Activated naive CD4-positive, alpha-beta T cell treated with anti-CD3 and anti-CD28 coated beads, Interleukin-2, amount 50 U/mL, for 72 hours (primary cell): ENCODE measurements at regions not wholly inside any gene's neighbourhood (a gene's known extent, or its start where the extent isn't known, plus 50 kb on each side); places are given as distances from the start of the nearest gene placed in this dataset.

Source experiments
- ATAC-seq, 2 donors: fragments of 150-1000 bp; cut with Tn5 transposase; 2 replicates each; pipeline ENCODE4 v1.10.0; 2021; ENCODE audit warnings: mild to moderate bottlenecking in 2 of 2, moderate library complexity in 2 of 2
- DNase-seq, 2 donors: peaks; one replicate each; pipeline ENCODE4 v3.0.0; 2021 to 2022; ENCODE audit warnings: low spot score in 2 of 2
- H3K27ac Mint-ChIP-seq, 2 donors: one replicate each; pipeline ENCODE4 v1.8.0; 2022; ENCODE audit warnings: mild to moderate bottlenecking in 2 of 2, mixed read lengths in 2 of 2
- H3K36me3 Mint-ChIP-seq, 2 donors: one replicate each; pipeline ENCODE4 v1.8.0; 2022; ENCODE audit warnings: mixed read lengths in 2 of 2
- H3K9me3 Mint-ChIP-seq, 2 donors: one replicate each; pipeline ENCODE4 v1.8.0; 2022; ENCODE audit warnings: mixed read lengths in 2 of 2

DNA sequence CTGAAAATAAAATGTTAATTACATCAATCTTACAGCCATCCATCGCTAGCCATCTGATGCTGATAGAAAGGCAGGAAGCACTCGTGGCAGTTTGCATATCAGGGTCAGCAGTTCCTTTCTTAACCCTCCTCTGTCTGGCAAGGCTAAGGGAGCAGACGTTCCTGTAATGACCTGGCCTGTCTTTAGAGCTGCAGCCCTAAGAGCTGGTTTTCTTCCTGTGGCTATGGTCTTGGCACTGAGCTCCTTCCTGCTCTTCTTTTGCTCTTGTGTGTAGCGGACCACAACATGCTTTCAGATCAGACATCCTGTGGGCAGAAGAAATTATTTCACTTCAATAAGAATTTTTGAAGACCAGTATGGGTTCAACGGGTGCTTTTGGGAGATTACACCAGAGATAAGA, 170.4 kb downstream of the DAD1 start:
- DNase-seq = no peak
- Mint-ChIP-seq H3K27ac (no peak overlapping the region), H3K9me3 (no peaks in the 10 kb centered on the region), H3K36me3 (no peaks in the 10 kb centered on the region)
- ATAC-seq = no peak

DNA sequence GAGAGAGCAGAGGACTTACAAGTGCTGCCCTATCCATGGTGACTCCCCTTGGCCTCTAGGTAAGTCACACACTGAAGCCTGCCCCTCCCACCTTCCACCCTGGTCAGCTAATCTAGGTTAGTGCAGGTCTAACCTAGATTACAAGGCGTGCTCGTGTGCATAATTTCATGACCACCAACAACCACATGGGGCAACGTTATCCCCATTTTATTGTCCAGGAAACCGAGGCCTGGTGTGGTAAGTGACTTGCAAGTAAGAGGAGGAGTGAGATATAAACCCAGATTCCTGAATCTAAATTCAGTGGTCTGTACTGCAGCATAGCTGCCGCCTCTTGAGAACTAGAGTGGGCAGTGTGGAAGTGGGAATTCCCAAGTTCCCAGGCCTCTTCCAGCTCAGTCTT, 171.1 kb downstream of the DAD1 start:
- ATAC-seq (no peak), DNase-seq (no peak)
- Mint-ChIP-seq H3K36me3 (no peaks in the 10 kb centered on the region), H3K27ac (no peak overlapping the region), H3K9me3 (no peaks in the 10 kb centered on the region)

DNA sequence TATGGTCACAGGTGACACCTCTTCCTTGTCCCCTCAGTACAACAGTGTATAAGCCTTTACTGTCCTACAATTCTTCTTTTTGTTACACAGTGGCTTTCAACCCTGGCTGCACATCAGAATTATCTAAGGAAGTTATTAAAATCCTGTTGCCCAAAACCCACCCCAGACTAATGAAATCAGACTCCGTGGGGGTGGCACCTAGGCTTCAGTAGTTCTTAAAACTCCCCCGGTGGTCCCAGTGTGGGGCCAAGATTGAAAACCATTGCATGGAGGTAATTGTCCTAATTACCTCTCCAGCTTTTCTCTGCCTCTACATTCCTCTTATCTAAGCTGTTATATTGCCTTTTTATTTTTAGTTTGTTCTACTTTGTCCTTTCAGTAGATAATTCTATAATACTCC, 172.8 kb downstream of the DAD1 start:
- no peaks in the 10 kb centered on the region for H3K36me3 Mint-ChIP-seq
- no peak overlapping the region for H3K27ac Mint-ChIP-seq
- no peaks in the 10 kb centered on the region for H3K9me3 Mint-ChIP-seq
- ATAC-seq (no peak), DNase-seq (no peak)

- Mint-ChIP-seq H3K9me3 (no peaks in the 10 kb centered on the region), H3K27ac (no peak overlapping the region)
- ATAC-seq = no peak
Measured at GRCh38 chr14:22415605-22415959, 173.4 kb downstream of the DAD1 start.

DNA sequence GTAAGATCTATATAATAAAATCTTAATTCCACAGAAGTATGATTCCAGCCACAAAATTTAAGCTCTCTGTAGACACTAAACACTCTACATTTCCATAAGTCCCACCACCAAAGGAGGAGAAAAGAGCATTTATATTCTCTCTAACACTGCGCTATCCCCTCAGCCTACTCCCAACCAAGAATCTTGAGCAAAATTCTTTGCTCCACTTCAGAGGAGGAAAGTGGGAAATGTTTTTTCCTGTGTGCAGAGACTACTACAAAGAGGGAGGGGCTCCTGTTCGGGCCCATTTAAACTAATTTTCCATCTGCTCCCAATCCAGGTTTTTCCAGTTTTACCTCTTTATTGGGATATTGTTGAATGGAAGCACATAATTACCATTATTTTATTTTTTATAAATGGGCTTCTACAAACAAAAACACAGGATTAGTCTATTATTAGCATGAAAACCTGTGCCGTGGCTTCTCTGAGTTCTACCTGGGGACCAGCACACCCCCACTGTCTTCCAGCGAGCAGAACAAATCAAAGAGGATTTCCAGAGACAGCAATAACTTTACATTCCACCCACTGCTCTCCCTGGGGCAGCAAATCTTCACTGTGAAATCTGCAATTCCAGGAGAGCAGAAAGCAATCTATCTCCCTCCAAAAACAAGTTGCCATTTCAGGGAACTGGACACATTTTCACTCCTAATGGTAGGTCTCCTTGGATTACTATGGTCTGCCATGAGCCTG, 174.0 kb downstream of the DAD1 start:
- ATAC-seq = no peak

More at GRCh38 chr14:22415605-22415959, 173.4 kb downstream of the DAD1 start:
- H3K36me3 Mint-ChIP-seq = no peaks in the 10 kb centered on the region
- no peak for DNase-seq

DNA sequence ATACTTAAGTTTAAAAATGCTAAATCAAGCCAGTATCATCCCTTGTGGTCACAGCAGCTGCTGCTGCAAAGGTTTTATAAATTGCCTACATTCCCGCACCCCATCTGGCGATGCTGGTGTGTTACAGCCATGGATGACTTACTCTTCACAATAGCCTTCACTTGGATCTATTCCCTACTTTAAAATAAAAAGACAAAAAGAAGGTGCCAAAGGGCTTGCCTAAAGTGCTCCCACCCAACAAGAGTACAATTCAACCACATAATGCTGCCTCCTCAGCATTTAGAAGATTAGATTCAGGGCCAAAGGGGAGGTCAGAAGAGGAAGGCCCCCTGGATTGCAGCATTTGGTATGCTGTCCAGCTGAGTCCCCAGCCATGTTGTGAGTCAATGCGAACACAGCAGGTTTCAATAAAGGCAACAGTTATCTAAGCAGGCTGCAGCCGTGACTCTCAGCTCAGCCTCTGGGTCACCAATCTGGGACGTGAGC, 176.1 kb downstream of the DAD1 start:
- H3K27ac Mint-ChIP-seq = no peak overlapping the region
- ATAC-seq (no peak), DNase-seq (no peak)
- no peaks in the 10 kb centered on the region for H3K9me3 Mint-ChIP-seq
- H3K36me3 Mint-ChIP-seq = no peaks in the 10 kb centered on the region

More for the DNA sequence above, 174.0 kb downstream of the DAD1 start:
- Mint-ChIP-seq H3K36me3 (no peaks in the 10 kb centered on the region), H3K9me3 (no peaks in the 10 kb centered on the region), H3K27ac (no peak overlapping the region)
- DNase-seq = no peak

- no peaks in the 10 kb centered on the region for H3K9me3 Mint-ChIP-seq
- H3K27ac Mint-ChIP-seq = no peak overlapping the region
- ATAC-seq (no peak), DNase-seq (no peak)
- no peaks in the 10 kb centered on the region for H3K36me3 Mint-ChIP-seq
Measured at GRCh38 chr14:22411398-22412055, 177.5 kb downstream of the DAD1 start.

DNA sequence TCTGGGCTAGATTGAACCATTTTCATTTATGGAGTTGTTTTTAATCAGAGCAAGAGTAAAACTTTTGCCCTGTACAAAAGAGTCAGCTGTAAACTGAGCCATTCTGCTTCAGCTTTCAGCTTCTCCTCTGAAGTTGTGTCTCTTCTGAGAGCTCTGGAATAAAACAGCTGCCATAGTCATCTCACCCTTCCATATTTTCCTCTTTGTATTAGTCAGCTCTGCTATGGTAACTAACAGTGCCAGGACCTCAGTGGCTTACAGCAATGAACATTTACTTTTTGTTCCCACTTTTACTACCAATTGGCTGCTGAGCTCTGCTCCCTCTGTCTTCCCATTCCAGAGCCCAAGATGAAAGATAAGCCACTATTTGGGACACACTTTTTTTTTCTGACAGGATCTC, 178.5 kb downstream of the DAD1 start:
- no peak for DNase-seq
- H3K36me3 Mint-ChIP-seq = no peaks in the 10 kb centered on the region
- ATAC-seq = no peak
- no peaks in the 10 kb centered on the region for H3K9me3 Mint-ChIP-seq
- H3K27ac Mint-ChIP-seq = no peak overlapping the region

DNA sequence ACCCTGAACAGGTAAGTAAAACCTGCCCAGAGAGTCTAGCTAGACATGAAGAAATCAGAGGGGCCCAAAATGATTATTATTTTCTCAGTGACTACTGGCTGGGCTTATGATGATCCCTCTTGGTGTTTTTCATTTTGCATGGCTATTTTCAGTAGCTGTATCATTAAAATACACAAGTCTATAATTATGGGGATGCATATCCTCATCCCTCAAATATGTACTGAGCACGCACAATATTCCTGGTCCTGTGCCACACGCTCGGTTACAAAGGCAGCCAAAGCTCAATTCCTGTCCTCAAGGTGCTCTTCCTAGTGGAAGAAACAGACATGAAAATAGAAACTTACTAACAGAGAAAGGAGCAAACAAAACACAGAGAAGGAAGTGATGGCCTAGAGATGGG, 180.0 kb downstream of the DAD1 start:
- H3K36me3 Mint-ChIP-seq = no peaks in the 10 kb centered on the region
- DNase-seq = no peak
- ATAC-seq = no peak
- no peaks in the 10 kb centered on the region for H3K9me3 Mint-ChIP-seq
- no peak overlapping the region for H3K27ac Mint-ChIP-seq

GRCh38 chr14:22408547-22408946, 180.5 kb downstream of the DAD1 start:
- H3K27ac Mint-ChIP-seq = no peak overlapping the region
- no peaks in the 10 kb centered on the region for H3K9me3 Mint-ChIP-seq
- DNase-seq (no peak), ATAC-seq (no peak)
- no peaks in the 10 kb centered on the region for H3K36me3 Mint-ChIP-seq

DNA sequence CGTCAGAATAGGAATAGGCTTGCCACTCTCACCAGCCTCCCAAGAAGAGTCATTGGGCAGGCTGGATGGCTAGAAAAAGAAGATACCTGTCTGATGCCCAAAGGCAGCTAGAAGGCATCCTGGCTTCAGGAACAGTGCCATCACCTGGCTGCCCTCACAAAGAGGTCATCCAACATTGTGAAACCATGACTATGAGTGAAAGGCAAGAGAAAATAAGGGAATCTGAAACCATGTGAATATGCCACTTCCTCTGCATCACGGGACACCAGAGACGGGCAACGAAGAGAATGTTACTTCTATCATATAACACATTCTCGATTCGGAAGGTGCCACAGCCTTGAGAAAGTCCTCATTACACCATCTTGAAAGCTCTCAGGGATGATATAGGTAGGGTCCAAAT, 182.0 kb downstream of the DAD1 start:
- Mint-ChIP-seq H3K36me3 (no peaks in the 10 kb centered on the region), H3K9me3 (no peaks in the 10 kb centered on the region), H3K27ac (no peak overlapping the region)
- DNase-seq (no peak), ATAC-seq (no peak)

DNA sequence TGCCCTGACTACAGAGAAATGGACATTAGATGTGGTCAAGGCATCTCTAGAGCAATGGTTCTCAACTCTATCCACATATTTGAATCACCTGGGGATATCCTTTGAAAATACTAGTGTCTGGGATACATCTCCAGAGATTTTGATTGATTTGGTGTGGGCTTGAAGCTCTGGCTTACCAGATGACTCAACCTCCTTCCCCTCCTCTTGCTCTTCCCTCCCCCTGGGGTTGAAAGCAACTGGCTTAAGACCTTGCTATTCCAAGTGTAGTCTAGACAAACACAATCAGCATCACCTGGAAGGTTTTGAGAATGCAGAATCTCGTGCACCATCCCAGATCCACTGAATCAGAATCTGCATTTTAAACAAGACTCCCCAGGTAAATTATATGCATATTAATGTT, 183.8 kb downstream of the DAD1 start:
- Mint-ChIP-seq H3K36me3 (no peaks in the 10 kb centered on the region), H3K9me3 (no peaks in the 10 kb centered on the region), H3K27ac (no peak overlapping the region)
- ATAC-seq (no peak), DNase-seq (no peak)

DNA sequence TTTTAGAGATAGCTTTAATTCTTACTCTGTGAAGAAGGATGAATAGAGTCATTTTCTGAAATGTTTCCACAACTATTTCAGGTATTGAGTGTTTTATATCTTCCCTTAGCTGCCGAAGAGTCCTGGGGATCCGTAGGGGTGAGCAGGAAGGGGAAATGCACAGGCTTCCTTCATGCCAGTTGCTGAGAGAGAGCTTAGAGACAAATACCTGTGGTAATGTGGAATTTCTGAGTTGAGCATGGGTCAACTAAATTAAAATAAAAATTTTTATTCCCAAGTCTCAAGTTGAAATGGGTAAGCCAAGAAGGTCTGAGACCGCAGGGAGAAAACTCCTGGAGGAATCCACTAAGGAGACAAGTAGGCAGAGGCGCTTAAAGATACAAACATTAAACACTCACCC, 185.7 kb downstream of the DAD1 start:
- no peak for ATAC-seq
- no peaks in the 10 kb centered on the region for H3K9me3 Mint-ChIP-seq
- H3K27ac Mint-ChIP-seq = no peak overlapping the region
- DNase-seq = no peak
- no peaks in the 10 kb centered on the region for H3K36me3 Mint-ChIP-seq

DNA sequence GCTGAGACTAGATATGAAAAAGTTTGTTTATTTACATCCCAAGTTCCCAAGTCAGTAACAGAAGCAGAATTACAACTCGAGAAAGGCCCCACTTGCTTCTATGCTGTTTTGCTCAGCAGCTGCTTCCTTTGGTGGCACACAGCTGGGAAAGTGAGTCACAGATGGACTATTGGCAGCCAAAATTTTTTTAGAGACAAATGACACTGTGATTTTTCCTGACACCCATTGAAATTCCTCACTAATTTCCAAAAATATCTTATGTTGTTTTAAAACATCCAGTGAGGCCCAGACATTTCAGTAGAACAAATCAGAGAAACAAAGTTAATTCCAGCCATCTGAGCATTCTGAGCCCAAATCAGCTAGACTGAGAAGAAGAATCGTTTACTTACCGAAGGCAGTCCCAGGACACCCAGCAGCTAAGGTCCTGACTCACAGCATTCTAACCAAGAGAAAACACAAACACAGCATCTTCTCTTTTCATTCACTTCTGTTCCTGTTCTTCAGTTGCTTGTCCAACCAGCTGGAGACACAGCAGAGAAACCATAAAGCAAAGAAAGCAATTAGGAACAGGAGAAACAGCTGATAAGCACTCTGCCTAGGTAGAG, 188.3 kb downstream of the DAD1 start:
- H3K9me3 Mint-ChIP-seq = no peaks in the 10 kb centered on the region
- no peak for ATAC-seq
- DNase-seq = no peak
- H3K36me3 Mint-ChIP-seq = no peaks in the 10 kb centered on the region
- H3K27ac Mint-ChIP-seq = no peak overlapping the region

DNA sequence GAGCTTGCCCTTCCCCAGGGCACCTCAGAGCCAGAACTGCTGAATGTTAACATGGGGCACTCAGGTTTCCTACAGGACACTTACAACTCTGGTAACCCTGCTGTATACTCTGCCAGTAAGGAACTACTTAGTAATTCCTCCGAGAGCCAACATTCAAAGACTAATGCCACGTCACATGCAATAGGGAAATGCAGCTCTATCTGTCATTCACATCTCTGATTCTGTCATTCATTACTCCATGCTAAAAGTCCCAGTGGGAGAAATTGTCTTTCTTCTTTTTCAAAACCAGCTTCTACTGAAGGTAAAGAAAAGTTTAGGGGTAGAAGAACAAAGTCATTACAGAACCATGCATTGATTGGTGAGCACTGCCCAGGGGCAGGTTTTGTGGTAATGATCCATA, 189.2 kb downstream of the DAD1 start:
- DNase-seq (no peak), ATAC-seq (no peak)
- Mint-ChIP-seq H3K9me3 (no peaks in the 10 kb centered on the region), H3K36me3 (no peaks in the 10 kb centered on the region), H3K27ac (no peak overlapping the region)

- no peak for ATAC-seq
- Mint-ChIP-seq H3K27ac (no peak overlapping the region), H3K36me3 (no peaks in the 10 kb centered on the region), H3K9me3 (no peaks in the 10 kb centered on the region)
- DNase-seq = no peak
Measured at GRCh38 chr14:22397221-22397737, 191.7 kb downstream of the DAD1 start.

GRCh38 chr14:22395803-22396202, 193.2 kb downstream of the DAD1 start:
- H3K27ac Mint-ChIP-seq = no peak overlapping the region
- no peaks in the 10 kb centered on the region for H3K36me3 Mint-ChIP-seq
- no peak for DNase-seq

DNA sequence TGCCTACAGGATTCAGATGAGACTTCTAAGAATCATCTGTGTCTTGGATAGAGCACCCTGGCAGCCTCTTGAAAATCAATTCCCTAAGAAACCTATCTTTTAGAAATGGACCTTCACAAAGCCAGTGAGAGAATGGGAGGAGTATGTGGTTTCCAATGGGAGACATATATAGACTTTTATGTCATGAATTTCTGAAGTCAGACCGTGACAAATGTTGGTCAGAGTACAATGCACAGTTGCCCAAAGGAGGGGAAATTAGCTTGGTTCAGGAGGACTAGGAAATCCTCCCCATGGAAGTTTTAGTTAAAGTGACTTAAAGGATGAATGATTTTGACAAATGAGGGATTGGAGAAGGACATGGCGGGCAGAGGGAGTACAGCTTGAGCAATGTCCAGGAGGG, 194.4 kb downstream of the DAD1 start:
- ATAC-seq (no peak), DNase-seq (no peak)
- Mint-ChIP-seq H3K27ac (no peak overlapping the region), H3K36me3 (no peaks in the 10 kb centered on the region), H3K9me3 (no peaks in the 10 kb centered on the region)

More at GRCh38 chr14:22395803-22396202, 193.2 kb downstream of the DAD1 start:
- ATAC-seq = no peak
- no peaks in the 10 kb centered on the region for H3K9me3 Mint-ChIP-seq
